Spleen (tissue), 7 donors: ENCODE measurements at regions not wholly inside any gene's neighbourhood (a gene's known extent, or its start where the extent isn't known, plus 50 kb on each side); places are given as distances from the start of the nearest gene placed in this dataset.
"Not testable (repeated sequence)": the region's sequence is repeated elsewhere in the genome, so short reads cannot be mapped to it uniquely, and the experiment has no call there.

ENCODE experiments used
- CTCF ChIP-seq, 11 experiments: fragments of 200-600 bp in 7 of 11; fragments of 450-650 bp in 4 of 11; sonication (generic) in 4 of 11; IDR thresholded peaks in 8 of 11; conservative IDR thresholded peaks in 3 of 11; 1 replicate in 7 of 11; 2 replicates in 4 of 11; pipeline versions ENCODE4 v1.4.0 to v1.8.0; 2016 to 2021; ENCODE audit warnings: antibody characterized with exemption in 11 of 11, inconsistent platforms in 4 of 11, mild to moderate bottlenecking in 1 of 11
- POLR2A ChIP-seq, 3 donors: fragments of 450-650 bp; IDR thresholded peaks; one replicate each; pipeline ENCODE4 v1.5.1; 2017; ENCODE audit warnings: antibody characterized with exemption in 3 of 3, mild to moderate bottlenecking in 1 of 3
- donor health status: DM: no; HTN: no; CAD: no; lungs with moderate emphysema.
- donor health status: DM: no; HTN: no; CAD: no.
- donor health status: DM: no; HTN: no; CAD: no.

- not testable (repeated sequence) for TF ChIP-seq POLR2A (IDR thresholded peaks at IDR 0.05); CTCF (IDR thresholded peaks at IDR 0.05 in 8 of 11, conservative IDR thresholded peaks at IDR 0.05 in 3 of 11)
Observed at GRCh38 chr4:55280474-55280873, 65.6 kb upstream of the SRD5A3 start.
